K562 (cell line): ENCODE measurements at regions not wholly inside any gene's neighbourhood (a gene's known extent, or its start where the extent isn't known, plus 50 kb on each side); places are given as distances from the start of the nearest gene placed in this dataset.

Experiments
- ATAC-seq: fragments of 200-7000 bp; cut with Tn5 transposase; 3 replicates; pipeline ENCODE4 v1.9.1; 2020; ENCODE audit warnings: moderate library complexity
- BruUV-seq: library from RNA; stranded (reverse); fragments of 400-500 nt; replicated peaks from 2 replicates; lab custom pipeline; 2021; lab: Mats Ljungman, UMichigan
- CTCF ChIA-PET: fragments of 300-600 bp; formaldehyde crosslinking; extraction: SDS; loops from one replicate; lab custom pipeline; 2021; ENCODE audit warnings: low intra/inter-chr PET ratio; lab: Yijun Ruan, JAX
- POLR2A ChIA-PET: fragments of 300-600, 350-650 bp; sonication (Branson Sonifier 250); formaldehyde crosslinking; extraction: SDS; loops from one replicate; lab custom pipeline; 2021; ENCODE audit warnings: antibody characterized with exemption, inconsistent platforms; lab: Yijun Ruan, JAX
- DNase-seq, 4 experiments: peaks; one replicate each; pipeline versions ENCODE4 v3.0.0 to v3.0.0-alpha.2; 2011 to 2018; ENCODE audit warnings: low spot score in 3 of 4, mixed read lengths in 3 of 4; ENCODE audit errors: extremely low read depth in 1 of 4
- FAIRE-seq: peaks from 2 replicates; lab custom pipeline; 2011; peaks lifted over from hg19 to GRCh38; lab: Jason Lieb, UNC
- H2AFZ ChIP-seq: 2 replicates; pipeline ENCODE4 v1.6.0; 2011; ENCODE audit warnings: low read depth, low read length, control low read depth, inconsistent platforms
- H3K27ac ChIP-seq: fragments of 200-600 bp; 3 replicates; pipeline ENCODE4 v1.8.0; 2011; ENCODE audit warnings: low read depth, mild to moderate bottlenecking, control low read depth, inconsistent platforms, low read length, moderate library complexity, mixed read lengths; ENCODE audit errors: extremely low read depth
- H3K27me3 ChIP-seq, 2 experiments: fragments of 300-600 bp in 1 of 2; 2 replicates in 1 of 2; 3 replicates in 1 of 2; pipeline versions ENCODE4 v1.6.0 to v1.8.0; 2011; ENCODE audit warnings: inconsistent platforms in 2 of 2, low read length in 2 of 2, mild to moderate bottlenecking in 1 of 2, mixed read lengths in 1 of 2, moderate library complexity in 1 of 2; ENCODE audit not compliant: control insufficient read depth in 2 of 2, insufficient read depth in 2 of 2
- H3K36me3 ChIP-seq: fragments of 300-600 bp; 3 replicates; pipeline ENCODE4 v1.8.0; 2011; ENCODE audit warnings: mild to moderate bottlenecking, low read length, inconsistent platforms; ENCODE audit not compliant: control insufficient read depth, insufficient read depth
- H3K4me1 ChIP-seq, 2 experiments: fragments of 200-600 bp in 1 of 2; replicated peaks in 1 of 2; 2 replicates in 1 of 2; 3 replicates in 1 of 2; pipeline versions ENCODE4 v1.5.1 to v1.8.0; 2011; ENCODE audit warnings: inconsistent platforms in 2 of 2, low read length in 2 of 2, mild to moderate bottlenecking in 1 of 2, mixed read lengths in 1 of 2, moderate library complexity in 1 of 2; ENCODE audit not compliant: control insufficient read depth in 2 of 2, insufficient read depth in 2 of 2
- H3K4me2 ChIP-seq: 2 replicates; pipeline ENCODE4 v1.6.1; 2011; ENCODE audit warnings: low read length, control low read depth, inconsistent platforms, mixed read lengths; ENCODE audit not compliant: insufficient read depth
- H3K4me3 ChIP-seq: fragments of 200-600 bp; sonication (generic), shearing (Covaris generic); 2 replicates; pipeline ENCODE4 v1.5.1; 2016; ENCODE audit warnings: control low read depth, inconsistent platforms
- H3K79me2 ChIP-seq: fragments of 200-600 bp; 3 replicates; pipeline ENCODE4 v1.8.0; 2011; ENCODE audit warnings: low read length, inconsistent platforms; ENCODE audit not compliant: control insufficient read depth, insufficient read depth
- H3K9ac ChIP-seq, 2 experiments: 2 replicates each; pipeline versions ENCODE4 v1.6.0 to v1.6.1; 2011; ENCODE audit warnings: low read depth in 2 of 2, low read length in 2 of 2, control low read depth in 1 of 2, inconsistent platforms in 1 of 2, mild to moderate bottlenecking in 1 of 2, mixed read lengths in 1 of 2; ENCODE audit not compliant: insufficient read depth in 1 of 2
- H3K9me1 ChIP-seq: one replicate; pipeline ENCODE4 v1.6.0; 2011; ENCODE audit warnings: inconsistent platforms, mild to moderate bottlenecking, low read length, moderate library complexity; ENCODE audit not compliant: control insufficient read depth, insufficient read depth
- H3K9me3 ChIP-seq: replicated peaks from 2 replicates; pipeline ENCODE4 v1.5.1; 2011; ENCODE audit warnings: low read depth, low read length, inconsistent platforms; ENCODE audit not compliant: control insufficient read depth, insufficient read depth
- H4K20me1 ChIP-seq: replicated peaks from 2 replicates; pipeline ENCODE4 v1.6.1; 2011; ENCODE audit warnings: low read length, inconsistent platforms, mixed read lengths; ENCODE audit not compliant: control insufficient read depth, insufficient read depth
- DDX20 ChIP-seq: fragments of 450-650 bp; IDR thresholded peaks from 2 replicates; pipeline ENCODE4 v1.6.1; 2016; ENCODE audit warnings: missing genetic modification characterization, low read depth, mild to moderate bottlenecking, missing compliant biosample characterization, moderate library complexity
- FOXK1 ChIP-seq: sonication (generic); formaldehyde crosslinking; IDR thresholded peaks from 2 replicates; pipeline ENCODE4 v1.8.0; 2022; ENCODE audit warnings: missing genetic modification reagents, mild to moderate bottlenecking, borderline replicate concordance
- HDAC8 ChIP-seq: fragments of 450-650 bp; IDR thresholded peaks from 2 replicates; pipeline ENCODE4 v1.6.1; 2016; ENCODE audit warnings: mild to moderate bottlenecking, missing genetic modification characterization, moderate library complexity, missing compliant biosample characterization
- U2AF2 ChIP-seq: fragments of 200-400 bp; formaldehyde crosslinking; optimal IDR thresholded peaks from 2 replicates; pipeline ENCODE3; 2017; ENCODE audit warnings: low read depth, mild to moderate bottlenecking, low read length
- ZNF12 ChIP-seq: sonication (generic); formaldehyde crosslinking; IDR thresholded peaks from 2 replicates; pipeline ENCODE4 v1.4.0; 2020; ENCODE audit warnings: mild to moderate bottlenecking, missing genetic modification reagents
- ZNF124 ChIP-seq: sonication (generic); formaldehyde crosslinking; IDR thresholded peaks from 2 replicates; pipeline ENCODE4 v1.8.1; 2022; ENCODE audit warnings: missing genetic modification reagents
- WGBS: fragments of 100-300 bp; shearing (Covaris generic); methylation state at CpG from one replicate; pipeline ENCODE4 v1.1.6; 2016; ENCODE audit warnings: low coverage, mixed read lengths; ENCODE audit not compliant: insufficient coverage; ENCODE audit errors: missing lambda C conversion rate; 5-methylcytosine and 5-hydroxymethylcytosine counted together
- in situ Hi-C: fragments of 300-500 bp; cut with MboI; formaldehyde crosslinking; loops from 4 replicates; pipeline ENCODE4 v1.15.0; 2018; ENCODE audit warnings: inconsistent platforms, mixed read lengths
- intact Hi-C: fragments of 100-400 bp; cut with micrococcal nuclease; formaldehyde crosslinking; loops from 2 replicates; pipeline ENCODE4 v1.14.2; 2022
- TF ChIP-seq, protein P1 (sequence below): fragments of 250-450 bp; sonication (Bioruptor Pico); IDR thresholded peaks from 2 replicates; pipeline ENCODE4 v1.5.0; 2020; ENCODE audit warnings: mild to moderate bottlenecking, borderline replicate concordance

DNA sequence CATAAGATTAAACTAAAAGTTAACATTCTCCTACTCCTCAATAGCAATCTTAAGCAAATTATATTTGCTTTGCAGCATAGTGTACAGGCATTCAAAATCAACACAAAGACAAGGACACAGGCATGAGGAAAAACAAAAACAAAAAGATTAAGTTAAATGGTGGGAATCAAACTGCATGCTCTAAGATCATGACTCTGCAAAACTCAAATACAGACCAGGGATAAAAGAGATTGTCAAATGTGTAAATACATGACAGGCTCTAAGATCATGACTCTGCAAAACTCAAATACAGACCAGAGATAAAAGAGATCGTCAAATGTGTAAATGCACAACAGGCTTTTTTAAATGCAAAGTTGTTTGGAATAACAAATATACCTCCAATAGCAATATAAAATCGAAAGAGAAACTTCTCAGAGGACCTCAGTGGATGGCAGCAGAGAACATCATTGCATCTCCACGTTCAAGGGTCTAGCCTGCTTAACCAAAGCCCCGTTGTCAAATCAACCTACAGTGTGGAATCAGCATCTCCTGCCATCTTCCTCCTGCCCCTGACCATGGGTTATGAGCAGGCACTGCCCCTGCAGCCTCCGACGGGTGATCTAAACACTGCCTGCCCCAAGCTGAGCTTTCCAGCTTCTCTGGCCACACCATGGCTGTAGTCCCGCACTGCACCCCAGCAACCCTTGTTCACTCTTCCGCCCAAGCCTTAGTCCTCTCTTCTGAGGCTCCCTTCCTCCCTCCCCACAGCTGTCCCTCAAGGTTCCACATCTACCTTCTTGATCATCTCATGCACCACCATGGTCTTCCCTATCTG, 446.1 kb downstream of the SOX9 start (continued):
- TF ChIP-seq HDAC8 (no peak), FOXK1 (CRISPR knock-in tag) (no peak), U2AF2 (no peak), DDX20 (tag) (no peak)
- TF ChIP-seq, protein P1, sequence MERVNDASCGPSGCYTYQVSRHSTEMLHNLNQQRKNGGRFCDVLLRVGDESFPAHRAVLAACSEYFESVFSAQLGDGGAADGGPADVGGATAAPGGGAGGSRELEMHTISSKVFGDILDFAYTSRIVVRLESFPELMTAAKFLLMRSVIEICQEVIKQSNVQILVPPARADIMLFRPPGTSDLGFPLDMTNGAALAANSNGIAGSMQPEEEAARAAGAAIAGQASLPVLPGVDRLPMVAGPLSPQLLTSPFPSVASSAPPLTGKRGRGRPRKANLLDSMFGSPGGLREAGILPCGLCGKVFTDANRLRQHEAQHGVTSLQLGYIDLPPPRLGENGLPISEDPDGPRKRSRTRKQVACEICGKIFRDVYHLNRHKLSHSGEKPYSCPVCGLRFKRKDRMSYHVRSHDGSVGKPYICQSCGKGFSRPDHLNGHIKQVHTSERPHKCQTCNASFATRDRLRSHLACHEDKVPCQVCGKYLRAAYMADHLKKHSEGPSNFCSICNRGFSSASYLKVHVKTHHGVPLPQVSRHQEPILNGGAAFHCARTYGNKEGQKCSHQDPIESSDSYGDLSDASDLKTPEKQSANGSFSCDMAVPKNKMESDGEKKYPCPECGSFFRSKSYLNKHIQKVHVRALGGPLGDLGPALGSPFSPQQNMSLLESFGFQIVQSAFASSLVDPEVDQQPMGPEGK (CRISPR knock-in tag), result no peak

DNA sequence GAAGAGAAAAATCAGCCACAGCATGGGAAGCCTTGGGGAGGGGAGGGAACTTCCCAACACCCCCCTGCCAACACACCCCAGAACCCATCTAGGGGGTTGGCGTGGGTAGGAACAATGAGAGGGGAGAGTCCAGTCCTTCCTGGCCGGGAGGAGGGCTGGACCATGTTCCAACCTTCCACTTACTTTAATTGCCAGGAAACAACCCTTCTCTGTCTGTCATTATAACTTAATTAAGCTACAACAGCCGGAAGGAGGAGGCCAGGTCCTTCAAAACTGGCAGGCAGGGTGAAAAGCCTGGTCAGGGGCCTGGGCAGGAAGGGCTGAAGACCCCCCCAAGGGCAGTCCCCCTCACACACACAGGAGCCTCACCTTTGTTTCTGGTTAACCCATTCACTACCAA, 447.0 kb downstream of the SOX9 start:
- TF ChIP-seq ZNF12 (CRISPR knock-in tag), result no peak
- no peak for TF ChIP-seq ZNF124 (CRISPR knock-in tag)
- TF ChIP-seq, all 486 proteins: peak for 0
- ATAC-seq, result no peak
- Histone ChIP-seq H3K36me3 (no peaks in the 10 kb centered on the region), H3K4me1 (peaks cover 0 to 9% of the 10 kb centered on the region in 2 experiments; a peak in 3 of 5 replicates), H3K27me3 (peaks cover 2 to 42% of the 10 kb centered on the region in 2 experiments; a peak in 4 of 5 replicates), H3K9me3 (no peaks in the 10 kb centered on the region), H2AFZ (no peak overlapping the region), H3K79me2 (no peaks in the 10 kb centered on the region), H3K27ac (no peak overlapping the region), H3K4me3 (no peak overlapping the region), H3K4me2 (no peak overlapping the region), H4K20me1 (no peaks in the 10 kb centered on the region), H3K9me1 (no peaks in the 10 kb centered on the region), H3K9ac (no peak overlapping the region)
- no TSS peak for BruUV-seq
- intact Hi-C loops (loop anchor here (10.0 kb wide), 1 partner anchor 797 kb away; no protein-coding TSS in a partner anchor), in situ Hi-C loops (loop anchor here (10.0 kb wide), 1 partner anchor 617 kb away; no protein-coding TSS in a partner anchor)
- 4% methylated on average over 3 of the region's 3 CpGs for WGBS
- CTCF ChIA-PET, result no interaction called here
- DNase-seq, result no peak
- FAIRE-seq, result no peak
- POLR2A ChIA-PET, result interaction anchor here (0.7 to 1.1 kb wide), 2 partner anchors 21 to 507 kb away, joined by 3 read pairs; no protein-coding TSS in a partner anchor
